HEK293T (cell line): ENCODE measurements at regions not wholly inside any gene's neighbourhood (a gene's known extent, or its start where the extent isn't known, plus 50 kb on each side); places are given as distances from the start of the nearest gene placed in this dataset.

Experiments used
- ARNT ChIP-seq: fragments of 450-650 bp; IDR thresholded peaks from 2 replicates; pipeline ENCODE4 v1.6.1; 2017; ENCODE audit warnings: mild to moderate bottlenecking
- BHLHE40 ChIP-seq: fragments of 450-650 bp; IDR thresholded peaks from 2 replicates; pipeline ENCODE4 v1.6.1; 2016; ENCODE audit warnings: mild to moderate bottlenecking, moderate library complexity, borderline replicate concordance
- CTBP1 ChIP-seq: fragments of 450-650 bp; IDR thresholded peaks from 2 replicates; pipeline ENCODE4 v1.6.1; 2016; ENCODE audit warnings: borderline replicate concordance
- ELF4 ChIP-seq: fragments of 450-650 bp; IDR thresholded peaks from 2 replicates; pipeline ENCODE4 v1.6.1; 2017; ENCODE audit warnings: antibody characterized with exemption
- FOXA1 ChIP-seq: fragments of 450-650 bp; IDR thresholded peaks from 2 replicates; pipeline ENCODE4 v1.6.1; 2016; ENCODE audit warnings: mild to moderate bottlenecking
- FOXM1 ChIP-seq: fragments of 450-650 bp; IDR thresholded peaks from 2 replicates; pipeline ENCODE4 v1.6.1; 2017; ENCODE audit warnings: mild to moderate bottlenecking, borderline replicate concordance
- HDGF ChIP-seq: fragments of 450-650 bp; IDR thresholded peaks from 2 replicates; pipeline ENCODE4 v1.6.1; 2017; ENCODE audit warnings: antibody characterized with exemption, borderline replicate concordance
- LEF1 ChIP-seq: fragments of 450-650 bp; IDR thresholded peaks from 2 replicates; pipeline ENCODE4 v1.6.1; 2017; ENCODE audit warnings: mild to moderate bottlenecking, borderline replicate concordance
- SP1 ChIP-seq: fragments of 450-650 bp; IDR thresholded peaks from 2 replicates; pipeline ENCODE4 v1.6.1; 2017
- SUZ12 ChIP-seq: fragments of 450-650 bp; IDR thresholded peaks from 2 replicates; pipeline ENCODE4 v1.6.1; 2016; ENCODE audit warnings: mild to moderate bottlenecking
- TARDBP ChIP-seq: fragments of 450-650 bp; IDR thresholded peaks from 2 replicates; pipeline ENCODE4 v1.6.1; 2016
- ZNF384 ChIP-seq: fragments of 450-650 bp; IDR thresholded peaks from 2 replicates; pipeline ENCODE4 v1.6.1; 2016
- TF ChIP-seq, protein P1 (sequence below): fragments of 450-650 bp; IDR thresholded peaks from 2 replicates; pipeline ENCODE4 v1.6.1; 2016

DNA sequence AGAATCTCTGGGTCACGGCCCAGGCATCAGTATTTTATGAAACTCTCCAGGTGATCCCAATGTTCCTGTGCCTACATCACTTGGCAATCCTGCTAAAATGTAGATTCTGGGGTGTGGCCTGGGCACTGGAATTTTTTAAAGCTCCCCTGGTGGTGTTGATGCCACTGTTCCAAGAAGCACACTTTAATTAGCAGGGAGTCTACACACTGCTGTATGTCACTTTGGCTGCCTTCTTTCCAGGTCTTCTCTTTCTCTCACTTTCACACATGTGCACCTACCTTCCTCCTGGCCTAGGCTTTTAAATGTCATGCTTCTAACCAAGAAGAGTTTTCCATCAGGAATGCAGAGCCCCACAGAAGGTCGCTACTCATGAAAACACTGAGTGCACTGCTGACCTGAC, 136.0 kb upstream of the ALDH1B1 start:
- TF ChIP-seq ZNF384 (no peak), ARNT (no peak), LEF1 (no peak), TARDBP (no peak), SP1 (no peak), BHLHE40 (no peak), FOXM1 (no peak), SUZ12 (no peak), CTBP1 (no peak), HDGF (no peak), FOXA1 (no peak), ELF4 (no peak)
- TF ChIP-seq, protein P1, sequence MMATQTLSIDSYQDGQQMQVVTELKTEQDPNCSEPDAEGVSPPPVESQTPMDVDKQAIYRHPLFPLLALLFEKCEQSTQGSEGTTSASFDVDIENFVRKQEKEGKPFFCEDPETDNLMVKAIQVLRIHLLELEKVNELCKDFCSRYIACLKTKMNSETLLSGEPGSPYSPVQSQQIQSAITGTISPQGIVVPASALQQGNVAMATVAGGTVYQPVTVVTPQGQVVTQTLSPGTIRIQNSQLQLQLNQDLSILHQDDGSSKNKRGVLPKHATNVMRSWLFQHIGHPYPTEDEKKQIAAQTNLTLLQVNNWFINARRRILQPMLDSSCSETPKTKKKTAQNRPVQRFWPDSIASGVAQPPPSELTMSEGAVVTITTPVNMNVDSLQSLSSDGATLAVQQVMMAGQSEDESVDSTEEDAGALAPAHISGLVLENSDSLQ: no peak
